ENCODE measurements at regions not wholly inside any gene's neighbourhood (a gene's known extent, or its start where the extent isn't known, plus 50 kb on each side); places are given as distances from the start of the nearest gene placed in this dataset.

DNA sequence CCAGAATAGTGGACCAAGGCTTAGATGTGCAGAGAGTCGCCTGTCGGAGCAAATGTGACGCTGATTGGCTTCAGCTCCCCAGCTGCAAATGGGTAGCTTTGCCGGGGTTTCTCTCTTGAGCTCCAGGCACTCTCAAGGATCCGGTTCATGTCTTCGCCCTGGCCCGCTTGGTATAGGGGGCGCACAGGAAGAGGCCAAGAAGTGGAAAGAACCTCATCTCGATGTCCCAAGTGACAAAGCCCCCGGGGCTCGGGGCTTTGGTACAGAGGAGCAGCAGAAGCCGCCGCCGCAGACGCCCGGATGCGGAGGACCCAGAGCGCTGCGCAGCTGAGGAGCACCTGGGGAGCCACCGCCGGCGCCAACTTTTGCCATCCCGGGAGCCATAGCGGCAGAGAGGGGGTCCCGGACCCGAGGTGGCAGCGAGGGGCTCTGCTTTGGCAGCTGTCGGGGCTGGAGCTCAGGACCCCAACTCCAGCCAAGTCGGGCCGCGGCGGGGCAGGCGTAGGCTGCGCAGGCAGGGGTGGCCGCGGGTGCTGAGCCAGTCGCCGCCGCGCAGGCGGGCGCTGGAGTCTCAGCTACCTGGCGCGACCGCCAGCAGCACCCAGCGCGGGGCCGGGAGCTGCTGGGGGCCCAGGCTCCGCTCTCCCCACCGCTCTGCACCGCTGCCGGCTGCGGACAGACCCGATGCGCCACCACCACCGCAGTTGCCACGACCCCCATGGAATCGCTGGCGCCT, 466.6 kb downstream of the XPNPEP1 start:
- H3K79me2 ChIP-seq (ENCODE audit: control insufficient read depth, insufficient read depth, low read length, unreplicated experiment): no peaks in the 10 kb centered on the region
- H3K36me3 ChIP-seq (ENCODE audit: insufficient read depth, low read length): no peaks in the 10 kb centered on the region
- H2AFZ ChIP-seq (ENCODE audit: low read length, unreplicated experiment): no peak overlapping the region
- no peak overlapping the region for H3K4me3 ChIP-seq (ENCODE audit: low read depth, low read length)
- no peak overlapping the region for H3K27ac ChIP-seq (ENCODE audit: low read depth, low read length)
- no peaks in the 10 kb centered on the region for H3K4me1 ChIP-seq (ENCODE audit: control insufficient read depth, insufficient read depth, low read length, unreplicated experiment)
- peaks cover 32% of the 10 kb centered on the region for H3K27me3 ChIP-seq (ENCODE audit: insufficient read depth, low read length)

DNA sequence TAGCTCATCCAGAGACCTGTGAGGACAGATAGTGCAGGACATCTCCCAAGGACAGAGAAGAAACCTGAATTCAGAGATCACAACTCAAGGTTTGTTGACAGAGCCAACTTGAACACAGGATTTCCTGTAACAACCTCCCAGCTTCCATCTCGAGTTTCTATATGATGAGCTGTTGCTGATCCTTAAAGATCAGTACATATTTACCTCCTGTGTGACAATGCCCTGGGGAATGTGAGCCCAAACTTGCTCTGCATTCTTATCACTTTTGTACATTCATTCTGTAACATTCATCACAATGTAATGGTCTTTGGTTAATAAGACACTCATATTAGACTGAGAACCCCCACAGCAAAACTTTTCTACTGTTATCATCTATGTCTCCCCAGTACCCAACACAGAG, 468.6 kb downstream of the XPNPEP1 start:
- Histone ChIP-seq H3K27me3 (ENCODE audit: insufficient read depth, low read length) (peaks cover 32% of the 10 kb centered on the region), H3K27ac (ENCODE audit: low read depth, low read length) (no peak overlapping the region), H3K4me3 (ENCODE audit: low read depth, low read length) (no peak overlapping the region), H3K36me3 (ENCODE audit: insufficient read depth, low read length) (no peaks in the 10 kb centered on the region), H3K4me1 (ENCODE audit: control insufficient read depth, insufficient read depth, low read length, unreplicated experiment) (no peaks in the 10 kb centered on the region), H2AFZ (ENCODE audit: low read length, unreplicated experiment) (no peak overlapping the region), H3K79me2 (ENCODE audit: control insufficient read depth, insufficient read depth, low read length, unreplicated experiment) (no peaks in the 10 kb centered on the region)

DNA sequence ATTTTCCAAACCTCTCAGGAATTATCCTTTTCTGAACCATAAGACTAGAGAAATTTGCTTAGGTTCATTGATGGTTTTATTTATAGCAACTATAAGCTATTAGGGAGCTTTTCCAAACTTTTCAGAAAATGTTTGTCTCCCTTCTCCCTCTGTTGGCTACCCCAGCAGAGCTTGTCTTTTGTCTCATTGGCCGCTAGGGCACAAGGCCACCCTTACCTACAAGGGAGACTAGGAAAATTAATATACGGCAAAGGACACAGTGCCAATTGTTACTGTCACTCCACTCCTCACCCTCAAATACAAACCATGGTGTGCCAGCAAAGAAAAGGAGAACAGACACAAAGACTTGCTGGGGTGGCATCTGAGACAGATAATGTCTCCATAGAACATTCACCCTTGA, 471.4 kb downstream of the XPNPEP1 start:
- Histone ChIP-seq H3K36me3 (ENCODE audit: insufficient read depth, low read length) (no peaks in the 10 kb centered on the region), H3K79me2 (ENCODE audit: control insufficient read depth, insufficient read depth, low read length, unreplicated experiment) (no peaks in the 10 kb centered on the region), H2AFZ (ENCODE audit: low read length, unreplicated experiment) (no peak overlapping the region), H3K4me3 (ENCODE audit: low read depth, low read length) (no peak overlapping the region), H3K27me3 (ENCODE audit: insufficient read depth, low read length) (peaks cover 13% of the 10 kb centered on the region; the same call in 1 of the 2 replicates), H3K27ac (ENCODE audit: low read depth, low read length) (no peak overlapping the region), H3K4me1 (ENCODE audit: control insufficient read depth, insufficient read depth, low read length, unreplicated experiment) (no peaks in the 10 kb centered on the region)

DNA sequence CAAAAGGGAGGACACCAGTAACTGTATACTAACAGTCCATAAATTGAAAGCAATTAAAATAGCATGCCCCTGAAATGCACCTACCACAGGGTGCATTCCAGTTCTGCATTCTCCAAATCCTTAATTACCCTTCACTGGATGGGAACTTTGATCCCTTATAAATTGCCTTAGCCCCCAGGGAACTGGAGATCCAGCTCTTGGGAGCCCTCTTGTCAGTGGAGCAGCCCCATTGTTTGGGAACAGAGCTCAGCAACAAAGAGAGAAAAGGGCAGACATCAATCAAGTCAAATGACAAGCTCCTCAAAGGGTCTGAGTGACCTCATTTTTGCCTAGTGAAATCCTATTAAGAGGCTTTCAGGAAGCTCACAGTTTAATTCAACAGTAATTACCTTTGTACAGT, 472.6 kb downstream of the XPNPEP1 start:
- H2AFZ ChIP-seq (ENCODE audit: low read length, unreplicated experiment): no peak overlapping the region
- peaks cover 2% of the 10 kb centered on the region; the same call in 1 of the 2 replicates for H3K27me3 ChIP-seq (ENCODE audit: insufficient read depth, low read length)
- no peak overlapping the region for H3K4me3 ChIP-seq (ENCODE audit: low read depth, low read length)
- H3K4me1 ChIP-seq (ENCODE audit: control insufficient read depth, insufficient read depth, low read length, unreplicated experiment): no peaks in the 10 kb centered on the region
- H3K79me2 ChIP-seq (ENCODE audit: control insufficient read depth, insufficient read depth, low read length, unreplicated experiment): no peaks in the 10 kb centered on the region
- no peak overlapping the region for H3K27ac ChIP-seq (ENCODE audit: low read depth, low read length)
- H3K36me3 ChIP-seq (ENCODE audit: insufficient read depth, low read length): no peaks in the 10 kb centered on the region

DNA sequence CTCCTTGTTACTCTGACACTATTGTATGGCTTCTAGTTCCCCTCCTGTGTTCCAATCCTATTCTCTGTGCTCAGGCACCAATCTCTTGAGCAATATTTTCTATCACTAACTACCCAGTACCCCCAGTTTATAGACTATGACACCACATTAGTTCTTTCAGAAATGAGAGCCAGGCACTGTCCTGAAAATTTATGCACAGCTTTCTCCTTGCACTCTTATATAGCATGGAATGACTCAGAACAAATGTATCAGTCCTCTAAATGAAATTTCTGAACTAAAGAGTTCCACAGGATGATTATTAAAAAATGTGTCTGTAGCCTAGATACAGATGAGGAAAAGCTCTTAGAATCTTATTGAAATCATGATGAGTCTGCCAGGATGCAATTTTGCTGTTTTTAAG, 489.9 kb downstream of the XPNPEP1 start:
- Histone ChIP-seq H2AFZ (ENCODE audit: low read length, unreplicated experiment) (no peak overlapping the region), H3K79me2 (ENCODE audit: control insufficient read depth, insufficient read depth, low read length, unreplicated experiment) (no peaks in the 10 kb centered on the region), H3K27me3 (ENCODE audit: insufficient read depth, low read length) (no peaks in the 10 kb centered on the region), H3K27ac (ENCODE audit: low read depth, low read length) (no peak overlapping the region), H3K4me3 (ENCODE audit: low read depth, low read length) (no peak overlapping the region), H3K4me1 (ENCODE audit: control insufficient read depth, insufficient read depth, low read length, unreplicated experiment) (no peaks in the 10 kb centered on the region), H3K36me3 (ENCODE audit: insufficient read depth, low read length) (no peaks in the 10 kb centered on the region)

DNA sequence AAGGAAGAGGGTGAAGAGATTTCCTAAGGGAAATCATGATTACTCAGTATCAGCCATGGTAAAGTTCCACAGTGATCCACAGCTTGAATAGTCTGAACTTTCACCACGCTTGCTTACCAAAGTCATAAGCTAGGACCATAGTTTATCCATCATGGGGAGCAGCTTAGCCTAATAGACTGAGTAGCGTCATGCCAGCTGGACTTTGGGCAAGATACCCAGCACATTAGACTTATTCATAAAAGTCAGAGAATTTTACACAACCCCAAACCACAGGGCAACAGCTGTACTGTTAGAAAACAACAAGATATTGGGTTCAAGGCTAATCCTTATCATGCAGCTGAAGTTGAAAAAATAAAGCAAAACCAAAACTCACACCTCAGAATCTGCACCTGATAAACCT, 491.0 kb downstream of the XPNPEP1 start:
- no peaks in the 10 kb centered on the region for H3K27me3 ChIP-seq (ENCODE audit: insufficient read depth, low read length)
- H3K27ac ChIP-seq (ENCODE audit: low read depth, low read length): no peak overlapping the region
- no peaks in the 10 kb centered on the region for H3K79me2 ChIP-seq (ENCODE audit: control insufficient read depth, insufficient read depth, low read length, unreplicated experiment)
- H3K4me3 ChIP-seq (ENCODE audit: low read depth, low read length): no peak overlapping the region
- H3K36me3 ChIP-seq (ENCODE audit: insufficient read depth, low read length): no peaks in the 10 kb centered on the region
- no peaks in the 10 kb centered on the region for H3K4me1 ChIP-seq (ENCODE audit: control insufficient read depth, insufficient read depth, low read length, unreplicated experiment)
- no peak overlapping the region for H2AFZ ChIP-seq (ENCODE audit: low read length, unreplicated experiment)

DNA sequence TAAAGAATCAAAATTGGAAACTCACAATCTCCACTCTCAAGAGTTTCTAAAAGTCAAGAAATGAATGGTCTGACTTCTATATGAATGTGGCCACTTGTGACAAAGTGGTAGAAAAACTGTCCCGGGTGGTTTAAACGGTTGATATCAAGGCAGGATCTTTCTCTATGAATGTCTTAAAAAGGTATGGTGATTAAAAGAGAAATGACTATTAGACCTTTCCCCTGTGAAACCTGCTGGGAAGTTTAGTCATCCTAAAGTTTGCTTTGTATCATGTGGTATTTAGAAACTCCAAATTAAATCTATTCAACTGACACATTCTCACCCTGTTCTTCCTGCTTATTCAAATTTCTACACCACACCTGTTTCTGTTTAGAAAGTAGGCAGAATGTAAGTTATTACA, 492.5 kb downstream of the XPNPEP1 start:
- H3K4me3 ChIP-seq (ENCODE audit: low read depth, low read length): no peak overlapping the region
- no peaks in the 10 kb centered on the region for H3K36me3 ChIP-seq (ENCODE audit: insufficient read depth, low read length)
- H3K27ac ChIP-seq (ENCODE audit: low read depth, low read length): no peak overlapping the region
- no peak overlapping the region for H2AFZ ChIP-seq (ENCODE audit: low read length, unreplicated experiment)
- H3K79me2 ChIP-seq (ENCODE audit: control insufficient read depth, insufficient read depth, low read length, unreplicated experiment): no peaks in the 10 kb centered on the region
- no peaks in the 10 kb centered on the region for H3K27me3 ChIP-seq (ENCODE audit: insufficient read depth, low read length)
- H3K4me1 ChIP-seq (ENCODE audit: control insufficient read depth, insufficient read depth, low read length, unreplicated experiment): no peaks in the 10 kb centered on the region

DNA sequence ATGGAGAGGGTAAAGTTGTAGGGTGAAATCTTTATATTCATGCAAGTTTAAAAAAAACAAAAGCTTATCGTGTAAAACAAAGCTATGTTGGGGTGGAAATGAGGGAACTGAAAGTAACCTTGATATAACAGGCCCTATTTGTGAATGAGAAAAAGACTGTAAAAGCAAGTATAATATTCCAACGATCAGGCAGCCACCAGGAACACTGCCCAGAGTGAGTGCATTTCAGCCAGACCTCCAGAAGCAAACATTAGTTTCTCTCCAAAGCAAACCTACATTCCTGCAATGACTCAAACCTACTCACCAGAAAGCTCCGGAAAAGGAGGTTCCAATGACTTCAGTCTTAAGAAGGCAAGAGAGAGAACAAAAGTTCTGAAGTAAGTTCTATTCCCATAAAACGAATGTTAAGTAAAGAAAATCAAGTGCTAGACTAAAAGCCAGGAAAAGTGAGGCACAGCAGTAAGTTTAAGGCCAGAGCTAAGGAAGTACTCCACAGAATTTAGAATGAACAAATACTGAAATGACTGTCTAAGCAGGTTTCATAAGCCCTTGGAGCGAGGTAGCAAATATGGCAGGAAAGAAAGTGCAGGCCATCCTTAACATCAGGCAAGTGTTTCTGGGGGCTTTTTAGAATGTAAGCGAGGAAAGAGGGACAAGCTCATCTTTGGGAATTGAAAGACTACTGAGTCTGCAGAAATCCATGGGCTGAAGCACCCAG, 493.1 kb downstream of the XPNPEP1 start:
- Histone ChIP-seq H3K4me1 (ENCODE audit: control insufficient read depth, insufficient read depth, low read length, unreplicated experiment) (no peaks in the 10 kb centered on the region), H3K36me3 (ENCODE audit: insufficient read depth, low read length) (no peaks in the 10 kb centered on the region), H2AFZ (ENCODE audit: low read length, unreplicated experiment) (no peak overlapping the region), H3K79me2 (ENCODE audit: control insufficient read depth, insufficient read depth, low read length, unreplicated experiment) (no peaks in the 10 kb centered on the region), H3K27ac (ENCODE audit: low read depth, low read length) (no peak overlapping the region), H3K27me3 (ENCODE audit: insufficient read depth, low read length) (no peaks in the 10 kb centered on the region), H3K4me3 (ENCODE audit: low read depth, low read length) (no peak overlapping the region)

DNA sequence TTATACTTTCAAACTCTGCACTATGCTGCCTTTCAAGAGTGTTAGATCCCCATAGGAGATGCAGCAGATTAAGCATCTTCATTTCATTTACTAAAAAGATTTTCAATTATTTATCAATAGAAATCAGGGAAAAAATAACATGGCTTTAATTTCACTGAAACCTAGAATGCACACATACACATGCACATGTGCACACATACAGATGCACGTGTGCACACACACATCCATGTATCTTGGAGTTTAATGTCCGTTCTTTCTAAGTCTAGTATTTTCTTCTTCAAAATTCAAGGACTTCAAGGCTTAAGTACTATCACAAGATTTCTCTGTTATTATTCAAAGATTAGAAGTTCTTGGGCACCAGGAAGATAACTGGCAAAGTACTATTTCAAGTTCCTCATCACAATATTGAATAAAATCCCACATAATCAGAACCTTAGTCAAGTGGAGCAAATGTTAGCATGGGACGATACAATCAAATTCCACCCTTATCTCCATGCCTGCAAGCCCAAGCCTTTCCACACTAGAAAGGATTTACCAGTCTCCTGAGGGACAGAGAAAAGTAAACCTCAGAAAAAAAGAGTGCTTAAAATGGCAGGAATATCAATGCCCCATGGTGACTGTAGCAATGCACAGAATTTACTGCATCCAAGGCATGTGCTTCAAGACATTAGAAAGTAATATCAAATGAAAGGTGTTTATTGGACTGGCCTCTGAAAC, 494.4 kb downstream of the XPNPEP1 start:
- no peaks in the 10 kb centered on the region for H3K4me1 ChIP-seq (ENCODE audit: control insufficient read depth, insufficient read depth, low read length, unreplicated experiment)
- H3K36me3 ChIP-seq (ENCODE audit: insufficient read depth, low read length): no peaks in the 10 kb centered on the region
- no peak overlapping the region for H3K4me3 ChIP-seq (ENCODE audit: low read depth, low read length)
- H3K27ac ChIP-seq (ENCODE audit: low read depth, low read length): no peak overlapping the region
- no peak overlapping the region for H2AFZ ChIP-seq (ENCODE audit: low read length, unreplicated experiment)
- H3K79me2 ChIP-seq (ENCODE audit: control insufficient read depth, insufficient read depth, low read length, unreplicated experiment): no peaks in the 10 kb centered on the region
- no peaks in the 10 kb centered on the region for H3K27me3 ChIP-seq (ENCODE audit: insufficient read depth, low read length)

DNA sequence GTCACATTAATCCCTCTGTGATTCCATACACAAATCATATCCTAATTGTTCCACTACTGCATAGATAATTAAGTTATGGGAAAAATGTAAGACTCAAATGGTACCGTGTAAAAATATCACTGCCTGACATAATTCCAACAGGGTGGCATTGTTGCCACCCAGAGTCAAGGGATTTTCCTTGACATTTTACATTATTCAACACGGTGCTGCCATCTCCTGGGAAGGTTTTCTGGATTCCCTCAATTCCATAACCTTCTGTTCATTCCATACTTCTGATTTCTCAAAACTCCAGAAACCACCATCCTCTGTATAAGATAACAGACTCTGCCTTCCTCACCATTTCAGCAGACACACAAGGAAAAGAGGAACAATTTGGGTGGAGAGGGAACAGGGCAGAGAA, 495.9 kb downstream of the XPNPEP1 start:
- no peaks in the 10 kb centered on the region for H3K27me3 ChIP-seq (ENCODE audit: insufficient read depth, low read length)
- no peak overlapping the region for H3K4me3 ChIP-seq (ENCODE audit: low read depth, low read length)
- H3K79me2 ChIP-seq (ENCODE audit: control insufficient read depth, insufficient read depth, low read length, unreplicated experiment): no peaks in the 10 kb centered on the region
- no peaks in the 10 kb centered on the region for H3K36me3 ChIP-seq (ENCODE audit: insufficient read depth, low read length)
- H3K27ac ChIP-seq (ENCODE audit: low read depth, low read length): no peak overlapping the region
- no peak overlapping the region for H2AFZ ChIP-seq (ENCODE audit: low read length, unreplicated experiment)
- H3K4me1 ChIP-seq (ENCODE audit: control insufficient read depth, insufficient read depth, low read length, unreplicated experiment): no peaks in the 10 kb centered on the region
